ENCODE measurements at regions not wholly inside any gene's neighbourhood (a gene's known extent, or its start where the extent isn't known, plus 50 kb on each side); places are given as distances from the start of the nearest gene placed in this dataset.

DNA sequence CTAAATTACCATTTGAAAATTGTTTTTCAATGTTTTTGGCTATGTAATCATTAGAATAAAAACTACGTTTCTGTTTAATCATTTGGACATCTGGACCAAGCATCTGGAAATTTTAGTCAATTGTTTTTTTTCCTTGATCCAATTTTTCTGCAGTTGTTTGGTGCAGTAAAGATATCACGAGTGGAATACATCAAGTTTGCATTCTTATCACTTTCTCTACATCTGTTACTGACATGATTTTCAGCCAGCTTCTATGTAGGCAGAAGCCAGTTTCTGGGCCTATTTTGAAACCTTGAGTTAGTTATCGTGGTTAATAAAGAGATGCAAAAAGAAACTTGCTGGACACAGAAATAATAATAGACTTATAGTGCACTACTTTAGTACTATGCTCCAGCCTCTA is 277.9 kb upstream of the ADAMTS5 start:
- TF ChIP-seq, protein P1, sequence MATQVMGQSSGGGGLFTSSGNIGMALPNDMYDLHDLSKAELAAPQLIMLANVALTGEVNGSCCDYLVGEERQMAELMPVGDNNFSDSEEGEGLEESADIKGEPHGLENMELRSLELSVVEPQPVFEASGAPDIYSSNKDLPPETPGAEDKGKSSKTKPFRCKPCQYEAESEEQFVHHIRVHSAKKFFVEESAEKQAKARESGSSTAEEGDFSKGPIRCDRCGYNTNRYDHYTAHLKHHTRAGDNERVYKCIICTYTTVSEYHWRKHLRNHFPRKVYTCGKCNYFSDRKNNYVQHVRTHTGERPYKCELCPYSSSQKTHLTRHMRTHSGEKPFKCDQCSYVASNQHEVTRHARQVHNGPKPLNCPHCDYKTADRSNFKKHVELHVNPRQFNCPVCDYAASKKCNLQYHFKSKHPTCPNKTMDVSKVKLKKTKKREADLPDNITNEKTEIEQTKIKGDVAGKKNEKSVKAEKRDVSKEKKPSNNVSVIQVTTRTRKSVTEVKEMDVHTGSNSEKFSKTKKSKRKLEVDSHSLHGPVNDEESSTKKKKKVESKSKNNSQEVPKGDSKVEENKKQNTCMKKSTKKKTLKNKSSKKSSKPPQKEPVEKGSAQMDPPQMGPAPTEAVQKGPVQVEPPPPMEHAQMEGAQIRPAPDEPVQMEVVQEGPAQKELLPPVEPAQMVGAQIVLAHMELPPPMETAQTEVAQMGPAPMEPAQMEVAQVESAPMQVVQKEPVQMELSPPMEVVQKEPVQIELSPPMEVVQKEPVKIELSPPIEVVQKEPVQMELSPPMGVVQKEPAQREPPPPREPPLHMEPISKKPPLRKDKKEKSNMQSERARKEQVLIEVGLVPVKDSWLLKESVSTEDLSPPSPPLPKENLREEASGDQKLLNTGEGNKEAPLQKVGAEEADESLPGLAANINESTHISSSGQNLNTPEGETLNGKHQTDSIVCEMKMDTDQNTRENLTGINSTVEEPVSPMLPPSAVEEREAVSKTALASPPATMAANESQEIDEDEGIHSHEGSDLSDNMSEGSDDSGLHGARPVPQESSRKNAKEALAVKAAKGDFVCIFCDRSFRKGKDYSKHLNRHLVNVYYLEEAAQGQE (IDR thresholded peaks at IDR 0.05; ENCODE audit: low read depth), result no peak
- TF ChIP-seq EP300 (IDR thresholded peaks at IDR 0.05; ENCODE audit: borderline replicate concordance) (no peak), TAF1 (IDR thresholded peaks at IDR 0.05; ENCODE audit: low read depth) (no peak), YY1 (IDR thresholded peaks at IDR 0.05; ENCODE audit: low read depth) (no peak), TCF12 (IDR thresholded peaks at IDR 0.05; ENCODE audit: low read depth) (no peak), NFIC (IDR thresholded peaks at IDR 0.05) (no peak), FOXM1 (IDR thresholded peaks at IDR 0.05; ENCODE audit: borderline replicate concordance, low read depth) (no peak), ZBTB7A (IDR thresholded peaks at IDR 0.05; ENCODE audit: low read depth) (no peak), TEAD4 (IDR thresholded peaks at IDR 0.05) (no peak), CEBPB (IDR thresholded peaks at IDR 0.05) (no peak), MAX (IDR thresholded peaks at IDR 0.05) (no peak), EGR1 (IDR thresholded peaks at IDR 0.05) (no peak), RAD21 (IDR thresholded peaks at IDR 0.05; ENCODE audit: low read depth) (no peak)

DNA sequence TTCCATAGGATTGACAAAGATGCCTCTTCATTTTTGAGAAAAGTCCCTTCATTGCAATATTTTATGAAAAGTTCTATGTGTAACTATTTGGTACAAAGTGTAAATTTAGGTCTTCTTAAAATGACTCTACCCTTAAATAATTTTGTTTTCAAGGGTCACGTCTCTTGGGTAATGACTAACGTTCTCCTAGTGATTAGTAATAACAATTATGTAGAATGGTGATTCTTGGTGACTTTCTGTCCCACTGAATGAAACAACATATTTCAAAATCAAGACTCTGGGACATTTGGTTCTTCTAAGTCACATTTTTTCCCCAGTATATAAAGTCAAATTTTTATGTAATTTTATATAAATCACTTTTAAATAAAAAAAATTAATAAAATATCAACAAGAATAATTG is 277.5 kb upstream of the ADAMTS5 start:
- TF ChIP-seq CEBPB (IDR thresholded peaks at IDR 0.05), result no peak
- TF ChIP-seq MAX (IDR thresholded peaks at IDR 0.05), result no peak
- TF ChIP-seq, protein P1 (IDR thresholded peaks at IDR 0.05; ENCODE audit: low read depth), result no peak
- no peak for TF ChIP-seq TEAD4 (IDR thresholded peaks at IDR 0.05)
- no peak for TF ChIP-seq YY1 (IDR thresholded peaks at IDR 0.05; ENCODE audit: low read depth)
- no peak for TF ChIP-seq TAF1 (IDR thresholded peaks at IDR 0.05; ENCODE audit: low read depth)
- no peak for TF ChIP-seq EGR1 (IDR thresholded peaks at IDR 0.05)
- no peak for TF ChIP-seq CREB1 (IDR thresholded peaks at IDR 0.05; ENCODE audit: low read depth)
- no peak for TF ChIP-seq RAD21 (IDR thresholded peaks at IDR 0.05; ENCODE audit: low read depth)
- no peak for TF ChIP-seq NFIC (IDR thresholded peaks at IDR 0.05)
- no peak for TF ChIP-seq FOXM1 (IDR thresholded peaks at IDR 0.05; ENCODE audit: borderline replicate concordance, low read depth)
- no peak for TF ChIP-seq EP300 (IDR thresholded peaks at IDR 0.05; ENCODE audit: borderline replicate concordance)
- TF ChIP-seq ZBTB7A (IDR thresholded peaks at IDR 0.05; ENCODE audit: low read depth), result no peak
- TF ChIP-seq, protein P2, sequence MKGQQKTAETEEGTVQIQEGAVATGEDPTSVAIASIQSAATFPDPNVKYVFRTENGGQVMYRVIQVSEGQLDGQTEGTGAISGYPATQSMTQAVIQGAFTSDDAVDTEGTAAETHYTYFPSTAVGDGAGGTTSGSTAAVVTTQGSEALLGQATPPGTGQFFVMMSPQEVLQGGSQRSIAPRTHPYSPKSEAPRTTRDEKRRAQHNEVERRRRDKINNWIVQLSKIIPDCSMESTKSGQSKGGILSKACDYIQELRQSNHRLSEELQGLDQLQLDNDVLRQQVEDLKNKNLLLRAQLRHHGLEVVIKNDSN (IDR thresholded peaks at IDR 0.05), result no peak
- no peak for TF ChIP-seq TCF12 (IDR thresholded peaks at IDR 0.05; ENCODE audit: low read depth)

GRCh38 chr21:27240839-27241238 is 274.0 kb upstream of the ADAMTS5 start:
- TF ChIP-seq CREB1 (IDR thresholded peaks at IDR 0.05; ENCODE audit: low read depth) (no peak), RAD21 (IDR thresholded peaks at IDR 0.05; ENCODE audit: low read depth) (no peak), TEAD4 (IDR thresholded peaks at IDR 0.05) (no peak), YY1 (IDR thresholded peaks at IDR 0.05; ENCODE audit: low read depth) (no peak), TCF12 (IDR thresholded peaks at IDR 0.05; ENCODE audit: low read depth) (no peak), CEBPB (IDR thresholded peaks at IDR 0.05) (no peak), ZBTB7A (IDR thresholded peaks at IDR 0.05; ENCODE audit: low read depth) (no peak), EGR1 (IDR thresholded peaks at IDR 0.05) (no peak)
- TF ChIP-seq, protein P2 (IDR thresholded peaks at IDR 0.05), result no peak
- TF ChIP-seq, protein P1 (IDR thresholded peaks at IDR 0.05; ENCODE audit: low read depth), result no peak

- TF ChIP-seq NFIC (IDR thresholded peaks at IDR 0.05) (no peak), TAF1 (IDR thresholded peaks at IDR 0.05; ENCODE audit: low read depth) (no peak), RAD21 (IDR thresholded peaks at IDR 0.05; ENCODE audit: low read depth) (no peak), ZBTB7A (IDR thresholded peaks at IDR 0.05; ENCODE audit: low read depth) (no peak), EP300 (IDR thresholded peaks at IDR 0.05; ENCODE audit: borderline replicate concordance) (no peak), CREB1 (IDR thresholded peaks at IDR 0.05; ENCODE audit: low read depth) (no peak), CEBPB (IDR thresholded peaks at IDR 0.05) (no peak), YY1 (IDR thresholded peaks at IDR 0.05; ENCODE audit: low read depth) (no peak), TCF12 (IDR thresholded peaks at IDR 0.05; ENCODE audit: low read depth) (no peak), MAX (IDR thresholded peaks at IDR 0.05) (no peak), FOXM1 (IDR thresholded peaks at IDR 0.05; ENCODE audit: borderline replicate concordance, low read depth) (no peak), EGR1 (IDR thresholded peaks at IDR 0.05) (no peak)
- TF ChIP-seq, protein P2 (IDR thresholded peaks at IDR 0.05), result no peak
- TF ChIP-seq, protein P1 (IDR thresholded peaks at IDR 0.05; ENCODE audit: low read depth), result no peak
These were observed 266.7 kb upstream of the ADAMTS5 start for GRCh38 chr21:27233514-27234115.

All from Ishikawa (cell line).